H9 (cell line): ENCODE measurements at regions not wholly inside any gene's neighbourhood (a gene's known extent, or its start where the extent isn't known, plus 50 kb on each side); places are given as distances from the start of the nearest gene placed in this dataset.

Source experiments
- DNase-seq: peaks from one replicate; pipeline ENCODE4 v3.0.0-alpha.2; 2017
- H2AFZ ChIP-seq: one replicate; pipeline ENCODE4 v1.6.1; 2013; ENCODE audit warnings: mild to moderate bottlenecking, low read length, control low read depth, moderate library complexity
- H2AK5ac ChIP-seq: 2 replicates; pipeline ENCODE4 v1.6.1; 2013; ENCODE audit warnings: low read length, control low read depth, mixed read lengths; ENCODE audit not compliant: insufficient read length
- H2BK120ac ChIP-seq: one replicate; pipeline ENCODE4 v1.6.1; 2013; ENCODE audit warnings: low read depth, mild to moderate bottlenecking, low read length, control low read depth, inconsistent platforms; ENCODE audit not compliant: poor library complexity, severe bottlenecking
- H2BK12ac ChIP-seq: 2 replicates; pipeline ENCODE4 v1.6.1; 2013; ENCODE audit warnings: low read length, control low read depth, mixed read lengths, low read depth; ENCODE audit not compliant: insufficient read length
- H2BK15ac ChIP-seq: 2 replicates; pipeline ENCODE4 v1.6.1; 2013; ENCODE audit warnings: low read depth, low read length, control low read depth
- H2BK20ac ChIP-seq: one replicate; pipeline ENCODE4 v1.6.1; 2013; ENCODE audit warnings: low read depth, mild to moderate bottlenecking, low read length, control low read depth, inconsistent platforms; ENCODE audit not compliant: poor library complexity, severe bottlenecking
- H2BK5ac ChIP-seq: 2 replicates; pipeline ENCODE4 v1.6.1; 2013; ENCODE audit warnings: low read length, control low read depth, mixed read lengths; ENCODE audit not compliant: insufficient read length
- H3K14ac ChIP-seq: 2 replicates; pipeline ENCODE4 v1.6.1; 2013; ENCODE audit warnings: low read length, control low read depth; ENCODE audit not compliant: insufficient read depth
- H3K18ac ChIP-seq: 2 replicates; pipeline ENCODE4 v1.6.1; 2013; ENCODE audit warnings: low read depth, mild to moderate bottlenecking, mixed read lengths, low read length, control low read depth; ENCODE audit not compliant: insufficient read length
- H3K23ac ChIP-seq: 2 replicates; pipeline ENCODE4 v1.6.1; 2013; ENCODE audit warnings: low read length, control low read depth, mixed read lengths, low read depth; ENCODE audit not compliant: insufficient read length
- H3K23me2 ChIP-seq: 2 replicates; pipeline ENCODE4 v1.6.1; 2013; ENCODE audit warnings: low read depth, mild to moderate bottlenecking, mixed read lengths, low read length, control low read depth; ENCODE audit not compliant: insufficient read length, poor library complexity, severe bottlenecking
- H3K27ac ChIP-seq: 2 replicates; pipeline ENCODE4 v1.5.1; 2013; ENCODE audit warnings: low read length, control low read depth, mixed read lengths, low read depth; ENCODE audit not compliant: insufficient read length
- H3K27me3 ChIP-seq: 2 replicates; pipeline ENCODE4 v1.6.1; 2013; ENCODE audit warnings: low read length, control low read depth, inconsistent platforms; ENCODE audit not compliant: insufficient read depth
- H3K4ac ChIP-seq: 2 replicates; pipeline ENCODE4 v1.6.1; 2013; ENCODE audit warnings: low read depth, mild to moderate bottlenecking, control low read depth, inconsistent platforms, low read length, moderate library complexity
- H3K4me1 ChIP-seq: 2 replicates; pipeline ENCODE4 v1.6.1; 2013; ENCODE audit warnings: low read length, control low read depth, inconsistent platforms; ENCODE audit not compliant: insufficient read depth
- H3K4me2 ChIP-seq: 2 replicates; pipeline ENCODE4 v1.6.1; 2013; ENCODE audit warnings: low read length, control low read depth, mixed read lengths; ENCODE audit not compliant: insufficient read length, insufficient read depth
- H3K56ac ChIP-seq: 2 replicates; pipeline ENCODE4 v1.6.1; 2013; ENCODE audit warnings: low read depth, mild to moderate bottlenecking, mixed read lengths, low read length, control low read depth; ENCODE audit not compliant: insufficient read length
- H3K79me1 ChIP-seq: 2 replicates; pipeline ENCODE4 v1.6.1; 2013; ENCODE audit warnings: low read depth, mild to moderate bottlenecking, moderate library complexity, low read length, control low read depth, inconsistent platforms; ENCODE audit not compliant: insufficient read depth, poor library complexity, severe bottlenecking
- H3K79me2 ChIP-seq: 2 replicates; pipeline ENCODE4 v1.6.1; 2013; ENCODE audit warnings: low read length, control low read depth, inconsistent platforms; ENCODE audit not compliant: insufficient read depth
- H3K9ac ChIP-seq: 2 replicates; pipeline ENCODE4 v1.6.1; 2013; ENCODE audit warnings: low read length, control low read depth, mixed read lengths; ENCODE audit not compliant: insufficient read length; ENCODE audit errors: extremely low read depth
- H3K9me3 ChIP-seq: one replicate; pipeline ENCODE4 v1.6.1; 2013; ENCODE audit warnings: low read depth, low read length, inconsistent platforms; ENCODE audit not compliant: control insufficient read depth
- H3T11ph ChIP-seq: one replicate; pipeline ENCODE4 v1.6.1; 2013; ENCODE audit warnings: mild to moderate bottlenecking, low read length, control low read depth, inconsistent platforms
- H4K20me1 ChIP-seq: one replicate; pipeline ENCODE4 v1.6.1; 2013; ENCODE audit not compliant: control insufficient read depth, insufficient read length, insufficient read depth
- H4K5ac ChIP-seq: 2 replicates; pipeline ENCODE4 v1.6.1; 2013; ENCODE audit warnings: low read depth, mild to moderate bottlenecking, mixed read lengths, low read length, control low read depth; ENCODE audit not compliant: insufficient read length
- H4K8ac ChIP-seq: replicated peaks from 2 replicates; pipeline ENCODE4 v1.6.1; 2013; ENCODE audit warnings: low read length, control low read depth, mixed read lengths, low read depth; ENCODE audit not compliant: insufficient read length
- H4K91ac ChIP-seq: 2 replicates; pipeline ENCODE4 v1.6.1; 2013; ENCODE audit warnings: low read depth, mild to moderate bottlenecking, moderate library complexity, mixed read lengths, low read length, control low read depth; ENCODE audit not compliant: insufficient read length
- H3K27ac Mint-ChIP-seq, 3 experiments: 2 replicates in 2 of 3; 3 replicates in 1 of 3; pipeline ENCODE4 v1.8.0; 2020 to 2021; ENCODE audit warnings: mixed read lengths in 3 of 3, mild to moderate bottlenecking in 1 of 3, moderate library complexity in 1 of 3
- H3K27me3 Mint-ChIP-seq: 2 replicates; pipeline ENCODE4 v1.8.0; 2021; ENCODE audit warnings: low read depth, mild to moderate bottlenecking, moderate library complexity, mixed read lengths
- H3K36me3 Mint-ChIP-seq, 3 experiments: 2 replicates in 2 of 3; 3 replicates in 1 of 3; pipeline ENCODE4 v1.8.0; 2020 to 2021; ENCODE audit warnings: low read depth in 3 of 3, mixed read lengths in 3 of 3; ENCODE audit not compliant: insufficient read depth in 1 of 3
- H3K4me1 Mint-ChIP-seq, 2 experiments: 2 replicates each; pipeline ENCODE4 v1.8.0; 2020; ENCODE audit warnings: mixed read lengths in 2 of 2
- H3K4me3 Mint-ChIP-seq, 2 experiments: 2 replicates in 1 of 2; 3 replicates in 1 of 2; pipeline ENCODE4 v1.8.0; 2020 to 2021; ENCODE audit warnings: mild to moderate bottlenecking in 2 of 2, mixed read lengths in 2 of 2, moderate library complexity in 1 of 2
- H3K9me3 Mint-ChIP-seq, 2 experiments: 2 replicates in 1 of 2; 3 replicates in 1 of 2; pipeline ENCODE4 v1.8.0; 2020; ENCODE audit warnings: mild to moderate bottlenecking in 2 of 2, mixed read lengths in 2 of 2, moderate library complexity in 1 of 2
- WGBS: extraction: QIAGEN DNeasy Blood & Tissue Kit; methylation state at CpG from one replicate; pipeline ENCODE4 v1.1.7; 2013; ENCODE audit warnings: missing lambda C conversion rate, low lambda C conversion rate, mixed read lengths; ENCODE audit not compliant: insufficient read length; ENCODE audit errors: extremely low coverage; 5-methylcytosine and 5-hydroxymethylcytosine counted together
- TF ChIP-seq, protein P1 (sequence below): fragments of 200-600 bp; sonication (generic); conservative IDR thresholded peaks from 3 replicates; pipeline ENCODE4 v1.8.0; 2021; ENCODE audit warnings: antibody characterized with exemption, mild to moderate bottlenecking

GRCh38 chrX:26376037-26376708, 160.2 kb downstream of the MAGEB5 start:
- Histone ChIP-seq H2BK5ac (no peak overlapping the region), H4K5ac (no peak overlapping the region), H4K20me1 (no peaks in the 10 kb centered on the region), H2BK12ac (no peak overlapping the region), H2BK120ac (no peak overlapping the region), H3K56ac (no peak overlapping the region), H3K18ac (no peak overlapping the region), H3K27ac (peak overlapping the region; percentile 5), H3K79me2 (no peaks in the 10 kb centered on the region), H3K4me1 (no peaks in the 10 kb centered on the region), H2BK15ac (no peak overlapping the region), H3K4ac (no peak overlapping the region), H3T11ph (no peak overlapping the region), H3K14ac (no peak overlapping the region), H3K79me1 (no peaks in the 10 kb centered on the region), H3K23ac (no peak overlapping the region), H3K9ac (no peak overlapping the region), H3K23me2 (no peaks in the 10 kb centered on the region), H2AFZ (no peak overlapping the region), H3K9me3 (no peaks in the 10 kb centered on the region), H4K91ac (no peak overlapping the region), H2AK5ac (no peak overlapping the region), H4K8ac (no peak overlapping the region), H3K27me3 (no peaks in the 10 kb centered on the region), H2BK20ac (no peak overlapping the region), H3K4me2 (no peak overlapping the region)
- H3K4me1 Mint-ChIP-seq, result peaks cover 8 to 9% of the 10 kb centered on the region in 2 experiments
- TF ChIP-seq, protein P1, sequence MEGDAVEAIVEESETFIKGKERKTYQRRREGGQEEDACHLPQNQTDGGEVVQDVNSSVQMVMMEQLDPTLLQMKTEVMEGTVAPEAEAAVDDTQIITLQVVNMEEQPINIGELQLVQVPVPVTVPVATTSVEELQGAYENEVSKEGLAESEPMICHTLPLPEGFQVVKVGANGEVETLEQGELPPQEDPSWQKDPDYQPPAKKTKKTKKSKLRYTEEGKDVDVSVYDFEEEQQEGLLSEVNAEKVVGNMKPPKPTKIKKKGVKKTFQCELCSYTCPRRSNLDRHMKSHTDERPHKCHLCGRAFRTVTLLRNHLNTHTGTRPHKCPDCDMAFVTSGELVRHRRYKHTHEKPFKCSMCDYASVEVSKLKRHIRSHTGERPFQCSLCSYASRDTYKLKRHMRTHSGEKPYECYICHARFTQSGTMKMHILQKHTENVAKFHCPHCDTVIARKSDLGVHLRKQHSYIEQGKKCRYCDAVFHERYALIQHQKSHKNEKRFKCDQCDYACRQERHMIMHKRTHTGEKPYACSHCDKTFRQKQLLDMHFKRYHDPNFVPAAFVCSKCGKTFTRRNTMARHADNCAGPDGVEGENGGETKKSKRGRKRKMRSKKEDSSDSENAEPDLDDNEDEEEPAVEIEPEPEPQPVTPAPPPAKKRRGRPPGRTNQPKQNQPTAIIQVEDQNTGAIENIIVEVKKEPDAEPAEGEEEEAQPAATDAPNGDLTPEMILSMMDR, result no peak
- H3K9me3 Mint-ChIP-seq, result peaks cover 53 to 56% of the 10 kb centered on the region in 2 experiments
- WGBS, result no CpG with 5 or more reads among the region's 5 CpGs
- H3K27me3 Mint-ChIP-seq, result no peaks in the 10 kb centered on the region
- DNase-seq, result no peak
- H3K4me3 Mint-ChIP-seq, result peak overlapping the region in 1 of 2 experiments; percentile 48; a peak in 2 of 5 replicates
- peak overlapping the region; percentile 53 to 77 (median 55); a peak in 4 of 7 replicates for H3K27ac Mint-ChIP-seq
- peaks cover 0 to 18% (median 5%) of the 10 kb centered on the region in 3 experiments; a peak in 6 of 7 replicates for H3K36me3 Mint-ChIP-seq
